CD4-positive, alpha-beta T cell treated with Interleukin-10 for 1 hour (primary cell): ENCODE measurements at regions not wholly inside any gene's neighbourhood (a gene's known extent, or its start where the extent isn't known, plus 50 kb on each side); places are given as distances from the start of the nearest gene placed in this dataset.
"Not testable (repeated sequence)": the region's sequence is repeated elsewhere in the genome, so short reads cannot be mapped to it uniquely, and the experiment has no call there.

Source experiments
- DNase-seq: peaks from one replicate; pipeline ENCODE4 v3.0.0-alpha.2; 2020

DNA sequence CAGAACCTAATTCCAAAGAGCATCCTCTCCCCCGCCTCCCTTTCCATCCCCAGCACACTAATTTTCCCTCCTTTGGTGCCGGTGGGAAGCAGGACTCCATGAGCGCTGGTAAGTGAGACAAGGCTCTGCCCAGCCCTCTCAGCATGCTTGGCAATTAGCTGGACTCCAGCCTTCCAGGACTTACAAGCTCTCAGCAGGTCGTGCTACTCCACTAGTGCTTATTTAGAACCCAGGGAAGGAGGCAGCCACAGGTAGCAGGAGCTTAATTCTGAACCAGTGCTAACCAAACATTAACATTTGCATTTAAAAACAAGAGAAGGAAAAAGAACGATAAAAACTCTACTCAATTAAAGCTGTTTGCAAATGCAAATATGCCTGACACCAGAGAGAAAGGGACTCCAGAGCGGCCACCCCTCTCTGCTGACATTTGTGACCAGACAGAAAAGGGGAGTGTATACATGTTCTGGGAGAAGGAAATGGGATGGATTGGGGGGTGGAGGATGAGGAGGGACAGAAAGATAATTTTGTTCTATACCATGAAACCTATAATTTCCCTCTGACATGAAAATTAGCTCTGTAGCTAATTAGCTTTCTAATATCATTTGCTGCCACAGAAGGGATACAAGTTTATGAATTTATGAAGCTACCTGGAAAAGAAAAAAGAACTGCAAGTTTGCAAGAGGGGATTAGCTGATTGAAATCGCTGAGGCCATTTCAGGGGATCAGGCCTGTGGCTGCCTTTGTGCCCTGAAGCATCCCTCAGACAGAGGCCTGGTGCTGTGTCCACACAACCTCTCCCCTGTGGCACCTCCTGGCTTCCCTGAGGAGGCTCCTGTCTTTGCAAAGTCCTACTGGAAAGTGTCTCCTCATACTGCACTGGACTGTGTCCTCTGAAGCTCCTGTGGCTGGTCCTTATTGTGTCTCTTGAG is 266.3 kb downstream of the SEC61B start:
- DNase-seq, result no peak

DNA sequence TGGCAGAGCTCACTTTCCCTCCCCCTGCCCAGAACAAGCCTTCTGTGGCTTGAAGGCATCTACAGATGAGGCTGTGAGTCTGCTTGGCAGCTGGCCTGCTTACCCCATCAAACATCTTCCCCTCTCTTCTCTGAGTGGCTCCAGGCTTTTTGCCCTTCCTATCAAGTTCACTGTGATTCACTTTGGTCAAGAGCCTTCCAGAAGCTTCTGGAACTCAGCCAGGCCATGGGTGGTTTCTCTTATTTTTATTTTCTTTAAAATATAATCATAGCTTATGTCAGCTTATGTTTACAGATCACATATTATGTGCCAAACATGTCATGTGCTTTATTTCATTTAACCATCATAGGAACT is 267.0 kb downstream of the SEC61B start:
- no peak for DNase-seq

DNA sequence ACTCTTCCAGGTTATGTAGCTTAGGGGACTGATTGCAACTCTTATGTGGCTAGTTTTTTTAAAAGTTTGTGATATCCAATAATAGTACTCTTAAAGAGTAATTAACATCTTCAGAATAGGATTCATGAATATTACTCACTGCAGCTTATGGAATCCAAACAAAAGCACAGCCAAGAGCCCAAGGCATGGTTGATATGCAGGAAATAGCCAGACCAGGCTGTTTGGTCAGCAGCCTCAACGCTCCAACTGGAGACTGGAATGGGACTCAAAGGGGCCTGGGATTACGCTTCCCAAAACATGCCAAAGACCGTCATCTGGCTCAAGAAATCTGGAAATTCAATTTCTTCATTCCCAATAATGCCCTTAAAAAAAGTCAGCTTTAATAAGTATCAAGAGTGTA is 268.6 kb downstream of the SEC61B start:
- DNase-seq, result no peak

DNA sequence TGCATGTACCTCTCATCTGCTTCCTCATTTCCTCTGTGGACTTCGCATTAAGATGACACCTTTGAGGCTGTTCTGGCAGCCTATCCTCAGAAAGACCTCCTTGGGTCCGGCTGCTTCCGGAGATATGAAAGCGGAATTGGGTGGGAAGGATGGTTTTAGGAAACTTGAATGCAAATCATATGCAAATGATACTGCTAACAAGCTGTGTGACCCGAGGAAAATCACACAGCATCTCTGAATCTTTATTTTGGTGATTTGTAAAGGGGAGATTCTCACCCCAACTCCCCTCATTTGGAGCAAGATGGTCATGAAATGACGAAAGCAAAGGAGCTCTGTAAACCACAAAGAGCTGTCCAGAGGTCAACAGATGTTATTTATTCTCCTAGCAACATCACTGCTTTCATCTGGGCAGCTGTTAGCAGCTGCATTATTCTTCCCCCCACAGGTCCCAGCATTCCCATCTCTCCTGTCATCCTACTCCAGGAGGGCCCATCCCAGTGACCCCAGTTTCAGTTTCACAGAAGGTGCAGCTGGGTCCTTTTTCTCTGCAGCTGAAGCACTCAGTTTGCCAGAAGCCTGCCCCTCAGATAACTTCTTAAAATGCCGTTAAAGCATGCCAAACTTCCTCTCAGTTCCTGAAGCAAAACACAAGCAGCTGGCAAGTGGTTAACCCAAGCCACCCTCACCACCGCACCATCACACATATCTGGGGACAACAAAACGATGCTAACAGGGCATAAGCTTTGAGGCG is 269.5 kb downstream of the SEC61B start:
- DNase-seq, result no peak

DNA sequence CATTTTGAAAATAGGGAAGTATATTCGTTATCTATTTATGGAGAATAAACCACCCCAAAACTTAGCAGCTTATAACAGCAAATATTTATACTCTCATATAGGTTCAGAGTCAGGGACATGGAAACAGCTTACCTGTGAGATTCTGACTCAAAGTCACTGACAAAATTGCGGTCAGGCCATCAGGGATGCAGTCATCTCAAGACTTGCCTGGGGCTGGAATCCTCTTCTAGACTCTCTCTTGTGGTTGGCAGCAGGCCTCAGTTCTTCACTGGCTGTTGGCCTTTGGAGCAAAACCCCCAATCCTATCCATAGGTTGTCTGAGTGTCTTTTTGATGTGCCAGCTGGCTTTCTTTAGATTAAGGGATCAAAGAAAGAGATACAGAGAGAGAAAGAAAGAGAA is 275.6 kb downstream of the SEC61B start:
- no peak for DNase-seq

DNA sequence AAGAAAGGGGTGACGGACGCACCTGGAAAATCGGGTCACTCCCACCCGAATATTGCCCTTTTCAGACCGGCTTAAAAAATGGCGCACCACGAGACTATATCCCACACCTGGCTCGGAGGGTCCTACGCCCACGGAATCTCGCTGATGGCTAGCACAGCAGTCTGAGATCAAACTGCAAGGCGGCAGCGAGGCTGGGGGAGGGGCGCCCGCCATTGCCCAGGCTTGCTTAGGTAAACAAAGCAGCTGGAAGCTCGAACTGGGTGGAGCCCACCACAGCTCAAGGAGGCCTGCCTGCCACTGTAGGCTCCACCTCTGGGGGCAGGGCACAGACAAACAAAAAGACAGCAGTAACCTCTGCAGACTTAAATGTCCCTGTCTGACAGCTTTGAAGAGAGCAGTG is 276.9 kb downstream of the SEC61B start:
- DNase-seq, result not testable (repeated sequence)

DNA sequence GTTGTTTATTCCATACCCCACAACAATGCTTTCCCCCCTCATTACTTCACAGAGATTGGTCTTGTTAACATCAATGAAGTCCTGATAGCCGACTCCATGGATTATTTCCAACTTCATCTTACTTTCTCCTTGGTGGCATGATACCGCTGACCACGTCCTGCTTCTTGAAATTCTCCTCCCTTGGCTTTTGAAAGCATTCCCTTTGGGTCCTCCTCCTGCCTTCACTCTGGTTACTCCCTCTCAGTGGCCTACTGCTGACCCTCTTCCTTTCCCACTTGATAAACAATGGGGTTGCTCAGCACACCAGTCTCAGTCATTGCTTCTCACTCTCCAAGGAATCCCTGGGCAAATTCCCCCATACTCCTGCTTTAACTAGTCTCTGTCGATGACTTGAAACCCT is 283.9 kb downstream of the SEC61B start:
- DNase-seq, result no peak

DNA sequence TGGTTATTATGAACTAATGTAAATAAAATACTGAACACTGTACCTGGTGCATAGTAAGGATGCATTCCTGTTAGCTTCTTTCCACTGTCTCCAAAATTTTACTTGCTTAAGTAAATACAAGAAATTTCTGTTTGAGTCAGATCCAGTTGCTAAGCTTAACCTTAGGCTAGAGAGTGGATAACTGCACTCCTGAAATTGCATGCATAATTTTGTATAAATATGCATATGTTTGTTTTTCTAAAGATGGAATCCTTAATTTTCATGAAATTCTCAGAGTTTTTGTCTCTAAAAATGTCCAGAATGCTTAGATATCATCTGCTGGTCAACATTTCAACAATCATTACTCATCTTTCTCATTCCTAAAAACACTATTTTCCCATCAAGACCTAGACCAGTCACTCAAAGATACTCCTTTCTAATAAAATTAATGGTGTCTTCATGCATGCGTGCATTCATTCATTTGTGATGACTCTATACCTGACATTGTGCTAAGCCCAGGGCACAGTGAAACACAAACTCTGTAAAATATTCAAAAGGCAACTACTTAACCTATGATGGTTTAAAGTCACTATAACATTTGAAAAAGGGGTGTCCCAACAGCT is 284.8 kb downstream of the SEC61B start:
- no peak for DNase-seq

DNA sequence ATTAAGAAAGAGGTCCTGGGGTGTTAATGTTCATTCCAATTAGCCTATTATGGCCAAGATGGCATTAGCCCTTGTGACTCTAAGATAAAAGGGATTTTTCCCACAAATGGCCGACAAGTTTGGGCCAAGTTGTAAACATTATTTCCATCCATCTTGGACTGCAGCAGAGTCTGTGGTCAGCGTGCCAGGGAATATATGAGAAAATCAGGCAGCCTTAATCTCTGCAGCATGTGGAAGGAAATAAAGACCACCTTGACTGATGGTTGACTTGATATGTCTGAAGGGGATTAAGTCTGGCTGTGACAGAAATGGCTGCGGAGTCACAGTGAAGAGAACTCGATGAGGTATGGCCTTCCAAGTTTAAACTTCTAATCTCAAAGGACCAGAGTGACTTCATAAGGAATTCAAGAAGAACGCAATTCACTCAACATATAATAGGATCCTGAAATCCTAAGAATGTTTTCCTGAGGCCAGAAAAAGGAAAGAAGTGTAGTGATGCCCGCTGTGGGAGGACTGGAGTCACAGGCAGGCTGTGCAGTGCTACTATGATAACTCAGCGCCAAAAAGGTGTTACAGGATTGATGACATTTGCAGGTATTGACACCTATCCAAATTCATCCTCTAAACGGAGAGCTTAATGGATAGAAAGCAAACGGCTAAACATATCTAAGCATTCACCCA is 287.1 kb downstream of the SEC61B start:
- no peak for DNase-seq

DNA sequence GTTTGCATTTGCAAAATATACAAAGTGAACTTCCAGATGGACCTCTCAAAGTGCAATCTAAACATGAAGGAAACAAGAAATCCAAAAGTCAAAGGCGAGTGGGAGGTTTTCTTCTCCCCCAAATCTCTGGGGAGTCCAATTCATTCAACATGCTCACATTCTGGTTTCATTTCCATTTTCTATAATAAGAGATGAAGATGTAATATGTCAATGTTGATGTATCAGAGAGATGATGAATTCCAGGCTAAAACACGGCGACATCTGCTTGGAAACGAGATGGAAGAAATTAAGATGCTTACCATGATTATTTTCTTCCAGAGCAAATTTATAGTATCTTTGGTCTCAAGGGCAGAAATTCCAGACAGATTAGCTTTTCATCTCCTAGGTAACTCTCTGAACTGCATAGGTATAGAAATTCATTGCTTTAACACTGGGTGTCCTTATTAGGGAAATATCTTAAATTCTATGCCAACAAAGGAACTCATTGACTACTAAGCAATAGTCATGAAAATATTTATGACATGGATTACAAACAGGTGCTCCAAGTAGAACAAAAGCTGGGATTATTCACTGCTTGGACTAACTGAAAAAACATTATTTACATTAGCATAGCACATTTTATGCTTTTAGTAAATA is 287.9 kb downstream of the SEC61B start:
- DNase-seq, result no peak

DNA sequence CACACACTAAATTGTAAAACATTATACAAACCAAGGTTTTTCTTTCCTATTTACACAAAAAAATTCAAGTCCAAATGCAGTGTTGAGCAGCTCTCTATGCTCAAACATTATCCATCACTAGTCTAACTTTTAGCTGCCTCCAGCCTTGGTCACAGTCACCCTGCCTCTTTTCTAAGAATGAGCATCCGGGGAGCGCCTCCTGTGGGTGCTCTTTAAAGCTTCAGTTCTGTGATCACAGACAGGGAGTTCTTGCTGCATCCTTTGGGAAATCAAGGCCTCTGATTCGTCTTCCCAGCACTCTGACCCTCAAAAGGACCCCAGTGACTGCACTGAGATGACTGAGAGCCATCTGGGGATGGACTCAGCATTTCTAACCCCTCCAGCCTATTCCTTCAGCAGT is 289.6 kb downstream of the SEC61B start:
- no peak for DNase-seq

DNA sequence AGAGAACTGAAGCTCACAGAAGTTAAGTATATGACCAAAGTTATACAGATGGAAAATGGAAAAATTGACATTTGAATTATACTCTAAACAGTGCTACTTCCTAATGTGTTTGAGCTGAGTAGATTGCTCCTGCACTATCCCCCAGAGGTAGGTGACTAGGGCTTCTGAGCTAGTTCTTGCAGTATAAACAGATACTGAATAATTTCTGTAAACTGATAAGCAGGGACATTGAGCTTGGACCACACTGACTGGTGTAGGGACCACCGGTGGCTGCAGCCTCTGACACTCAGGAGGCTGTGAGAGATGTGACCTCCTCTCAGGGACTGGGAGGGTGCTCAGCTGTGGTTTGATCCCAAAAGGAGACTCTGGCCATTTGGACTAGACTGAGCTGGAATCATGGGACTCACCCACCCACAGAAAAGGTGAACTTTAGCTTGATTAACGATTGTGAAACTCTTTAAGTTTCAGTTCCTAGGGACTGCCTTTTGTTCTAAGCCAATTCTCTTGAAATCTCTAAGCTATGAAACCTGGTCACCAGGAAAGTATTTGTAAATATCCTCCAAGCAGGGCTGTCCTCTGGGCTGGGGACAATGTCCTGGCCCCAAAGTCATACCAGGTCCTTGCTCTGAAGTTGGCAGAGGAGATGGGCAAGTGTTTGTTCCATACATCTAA is 291.5 kb downstream of the SEC61B start:
- DNase-seq, result no peak

DNA sequence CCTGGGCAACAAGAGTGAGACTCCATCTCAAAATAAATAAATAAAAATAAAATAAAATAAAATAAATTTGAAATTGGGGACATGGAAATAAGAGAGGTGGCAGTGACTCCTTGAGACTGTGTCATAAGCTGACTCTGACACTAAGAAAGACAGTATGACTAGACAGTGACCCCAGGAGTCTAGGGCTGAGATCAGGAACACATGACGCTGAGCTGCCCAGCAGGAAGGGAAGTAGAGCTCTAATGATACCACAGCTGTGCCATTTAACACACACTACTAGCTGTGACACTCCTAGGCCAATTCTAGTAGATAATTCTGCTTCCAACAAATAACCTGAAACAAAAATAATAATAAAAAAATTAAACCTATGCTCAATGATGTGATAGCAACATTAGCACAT is 293.0 kb downstream of the SEC61B start:
- no peak for DNase-seq

DNA sequence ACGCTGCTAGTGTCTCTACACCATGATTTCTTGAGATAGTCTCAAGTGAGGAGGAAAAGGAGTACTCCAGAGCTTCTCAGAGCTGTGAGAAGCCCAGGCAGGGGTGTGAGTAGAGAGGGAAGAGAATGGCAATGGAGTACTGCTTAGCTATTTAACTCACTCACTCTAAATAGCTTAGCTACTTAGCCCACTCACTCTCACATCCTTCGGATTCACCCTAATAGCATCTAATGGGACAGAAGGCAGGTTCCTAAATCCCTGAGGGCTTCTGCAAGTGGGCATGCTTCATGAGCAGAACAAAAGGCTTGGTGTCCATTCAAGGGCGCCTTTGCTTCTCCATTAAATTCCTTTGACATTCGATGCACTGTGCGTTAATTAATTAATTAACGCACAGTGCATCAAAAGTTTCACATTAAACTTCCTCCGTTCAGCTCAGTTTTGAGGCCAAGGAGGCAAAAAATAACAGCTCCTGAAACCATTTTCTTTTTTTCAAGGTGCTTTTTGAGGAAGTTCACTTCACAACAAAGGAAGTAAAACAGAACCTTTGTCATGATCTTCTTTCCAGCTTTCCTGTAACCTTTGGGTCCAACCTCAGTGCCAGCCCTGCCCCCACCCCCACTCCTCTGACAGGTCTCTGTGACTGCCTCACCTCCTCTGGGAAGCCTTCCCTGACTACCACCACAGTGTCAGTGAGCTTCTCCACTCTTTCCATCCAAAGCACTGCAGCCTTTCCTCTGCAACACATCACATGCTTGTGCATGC is 294.0 kb downstream of the SEC61B start:
- DNase-seq, result no peak

DNA sequence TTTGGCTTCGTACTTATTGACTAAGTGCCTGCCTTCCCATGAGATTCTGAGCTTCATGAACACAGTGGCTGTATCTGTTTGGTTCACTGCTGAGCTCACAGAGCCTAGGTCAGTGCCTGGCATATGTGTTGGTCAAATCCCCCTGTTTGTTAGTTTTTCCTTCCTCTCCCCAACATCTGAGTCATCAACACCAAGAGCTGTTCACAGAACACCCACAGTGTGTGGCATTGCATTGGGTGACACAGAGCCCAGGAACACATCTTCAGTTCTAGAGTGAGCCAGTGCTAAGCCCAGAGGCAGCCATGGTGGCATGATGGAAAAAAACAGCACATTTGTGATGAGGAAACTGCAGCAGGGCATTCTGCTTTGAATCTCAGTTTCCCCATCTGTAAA is 294.6 kb downstream of the SEC61B start:
- DNase-seq, result no peak

DNA sequence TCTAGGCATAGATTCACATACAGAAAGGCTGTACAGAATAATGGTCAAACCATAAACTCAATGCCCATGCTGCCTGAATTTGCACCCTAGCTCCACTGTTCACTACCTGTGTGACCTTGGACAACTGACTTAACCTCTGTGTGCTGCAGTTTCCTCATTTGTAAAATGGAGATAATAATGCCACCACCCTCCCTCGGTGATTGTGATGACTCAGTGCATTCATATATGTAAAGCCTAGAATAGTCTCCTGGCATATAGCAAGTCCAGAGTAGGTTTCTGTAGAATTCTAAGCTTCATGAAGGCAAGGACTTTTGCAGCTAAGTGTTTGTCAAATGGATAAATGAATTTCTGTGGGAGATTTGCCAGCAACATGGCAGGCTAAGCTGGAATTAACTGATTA is 297.8 kb upstream of the NR4A3 start:
- DNase-seq, result no peak

DNA sequence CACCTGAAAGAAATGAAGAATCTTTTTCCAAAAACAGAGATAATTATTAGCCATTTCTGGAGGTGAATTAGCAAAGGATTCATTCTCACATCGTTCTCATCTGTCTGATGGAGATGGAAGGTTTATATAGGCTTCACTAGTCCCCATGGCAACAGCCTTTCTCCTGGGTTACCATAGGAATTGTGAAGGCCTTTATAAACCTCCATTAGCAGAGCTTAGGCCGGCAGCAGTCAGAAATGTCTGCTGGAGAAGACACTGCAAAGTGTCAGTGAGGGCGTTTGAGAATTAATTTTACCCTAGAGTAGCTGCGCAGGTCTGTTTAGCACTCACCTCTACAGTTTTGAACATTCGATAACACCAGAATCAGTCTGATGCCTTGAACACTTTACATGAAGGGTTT is 290.4 kb upstream of the NR4A3 start:
- no peak for DNase-seq

DNA sequence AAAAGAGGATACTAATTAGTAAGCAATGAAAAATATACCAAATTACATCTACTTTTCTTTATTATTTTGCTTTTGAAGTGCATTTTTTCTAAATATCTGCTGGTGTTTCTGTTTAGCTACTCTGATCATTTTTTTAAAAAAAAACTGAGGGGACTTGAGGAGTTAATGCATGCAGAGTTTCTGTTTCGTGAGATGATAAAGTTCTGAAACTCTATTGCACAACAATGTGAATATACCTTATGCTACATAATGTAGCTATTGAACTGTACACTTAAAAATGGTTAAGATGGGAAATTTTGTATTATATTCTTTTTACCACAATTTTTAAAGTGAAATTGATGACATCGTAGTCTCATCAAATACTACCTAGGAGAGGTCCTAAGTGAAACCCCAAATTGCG is 288.3 kb upstream of the NR4A3 start:
- no peak for DNase-seq

DNA sequence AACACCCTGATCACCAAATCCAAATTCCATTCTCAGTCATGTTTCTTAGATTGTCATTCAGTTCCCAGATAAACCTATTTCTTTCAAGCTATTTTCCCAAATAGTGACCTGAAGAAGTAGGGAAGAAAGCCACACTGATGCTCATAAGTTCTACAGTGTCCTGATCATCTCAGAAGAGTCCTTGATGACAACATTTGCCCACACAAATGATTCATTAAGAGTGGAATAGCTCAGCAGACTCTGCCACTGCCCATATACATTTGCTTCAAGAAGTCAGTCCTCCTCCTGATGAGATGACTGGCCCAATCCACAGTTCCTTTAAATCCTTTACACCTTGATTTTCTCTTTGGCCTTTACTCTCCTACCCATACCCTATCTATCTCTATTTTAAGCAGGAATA is 283.7 kb upstream of the NR4A3 start:
- no peak for DNase-seq

DNA sequence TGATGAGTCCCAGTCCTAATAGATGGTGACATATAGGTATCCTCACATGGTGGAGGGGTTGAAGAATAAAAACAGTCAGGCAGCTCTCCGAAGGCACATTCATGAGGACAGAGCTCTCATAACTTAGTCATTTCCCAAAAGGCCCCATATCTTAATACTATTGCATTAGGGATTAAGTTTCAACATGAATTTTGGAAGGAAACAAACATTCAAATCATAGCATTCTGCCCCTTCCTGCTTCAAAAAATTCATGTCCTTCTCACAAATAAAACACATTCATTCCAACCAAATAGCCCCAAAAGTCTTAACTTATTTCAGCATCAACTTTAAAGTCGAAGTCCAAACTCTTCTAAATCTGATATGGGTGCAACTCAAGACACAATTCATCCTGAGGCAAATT is 277.2 kb upstream of the NR4A3 start:
- DNase-seq, result no peak

DNA sequence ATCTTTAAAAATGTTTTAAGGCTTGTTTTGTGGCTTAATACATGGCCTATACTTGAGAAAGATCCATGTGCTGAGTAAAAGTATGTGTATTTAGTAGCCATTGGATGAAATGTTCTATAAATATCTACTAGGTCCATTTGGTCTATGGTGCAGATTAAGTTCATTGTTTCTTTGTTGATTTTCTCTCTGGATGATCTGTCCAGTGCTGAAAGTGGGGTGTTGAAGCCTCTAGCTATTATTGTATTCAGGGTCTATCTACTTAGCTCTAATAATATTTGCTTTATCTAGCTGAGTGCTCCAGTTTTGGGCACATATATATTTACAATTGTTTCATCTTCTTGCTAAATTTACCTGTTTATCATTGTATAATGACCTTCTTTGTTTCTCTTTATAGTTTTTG is 272.2 kb upstream of the NR4A3 start:
- no peak for DNase-seq

DNA sequence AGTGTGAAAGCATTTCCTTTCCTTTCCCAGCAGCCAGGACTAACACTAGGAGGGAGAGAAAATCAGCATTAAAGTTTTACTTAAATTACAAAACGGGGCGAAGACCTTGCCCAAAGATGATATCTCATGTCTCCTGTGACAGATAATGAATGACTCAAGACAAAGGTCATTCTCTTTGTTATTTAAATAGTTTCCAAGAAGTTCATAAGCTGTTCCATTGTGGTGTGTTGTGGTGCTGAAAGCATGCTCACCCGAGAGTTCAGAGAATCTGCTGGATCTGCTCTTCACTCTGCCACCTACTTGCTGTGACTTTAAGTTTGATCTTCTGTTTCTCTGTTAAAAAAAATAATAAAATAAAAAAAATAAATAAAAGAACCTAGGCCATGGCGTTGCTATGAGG is 265.9 kb upstream of the NR4A3 start:
- DNase-seq, result no peak
